22Rv1 (cell line): ENCODE measurements at regions not wholly inside any gene's neighbourhood (a gene's known extent, or its start where the extent isn't known, plus 50 kb on each side); places are given as distances from the start of the nearest gene placed in this dataset.

ENCODE experiments used
- CTCF ChIP-seq: fragments of 450-650 bp; IDR thresholded peaks from 2 replicates; pipeline ENCODE4 v1.5.1; 2017; ENCODE audit warnings: mild to moderate bottlenecking
- ZFX ChIP-seq: fragments of 450-650 bp; IDR thresholded peaks from 2 replicates; pipeline ENCODE4 v1.6.1; 2017; ENCODE audit warnings: antibody characterized with exemption, borderline replicate concordance

- no peak for TF ChIP-seq CTCF
- no peak for TF ChIP-seq ZFX
These were observed 206.1 kb upstream of the PHYHIPL start for GRCh38 chr10:58970160-58970915.
